ENCODE measurements at regions not wholly inside any gene's neighbourhood (a gene's known extent, or its start where the extent isn't known, plus 50 kb on each side); places are given as distances from the start of the nearest gene placed in this dataset.

DNA sequence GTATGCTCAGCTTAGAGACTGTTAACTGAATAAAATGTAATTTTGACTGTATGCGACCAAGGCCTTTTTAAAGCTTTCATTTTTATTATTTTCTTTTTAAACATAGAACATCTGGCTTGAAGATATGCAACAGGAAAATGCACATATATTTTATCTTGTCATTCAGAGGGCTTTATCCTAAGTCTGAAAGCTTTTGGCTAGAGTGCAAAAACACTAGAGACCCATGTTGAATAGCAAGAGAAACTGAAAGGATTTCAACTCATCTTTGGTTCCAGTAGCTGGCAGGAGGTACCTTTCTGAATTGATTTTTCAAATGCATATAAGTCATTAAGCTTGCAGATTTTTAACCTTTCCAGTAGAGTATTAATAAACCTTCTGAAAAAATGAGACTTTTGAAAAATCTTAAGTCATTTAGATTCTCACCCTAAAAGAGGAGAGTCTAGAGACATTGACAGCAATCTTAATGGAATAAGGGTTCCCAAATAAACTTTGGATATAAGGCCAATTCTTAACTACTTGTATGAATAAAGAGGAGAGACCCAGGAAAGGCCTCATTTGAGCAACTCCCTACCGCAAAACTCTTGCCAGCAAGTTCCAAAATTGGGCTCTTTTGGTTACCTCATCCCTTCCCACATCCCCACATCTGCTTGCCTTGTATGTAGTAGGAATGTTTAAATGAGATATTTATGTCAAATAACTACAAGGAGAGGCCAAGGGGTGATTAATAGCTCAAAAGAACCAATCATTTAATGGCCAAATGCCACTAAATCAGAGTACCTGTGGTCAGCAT lies 454.4 kb downstream of the HTR7 start:
- no peak for DNase-seq (ENCODE audit: low read depth in 2 of 2)

- DNase-seq (ENCODE audit: low read depth in 2 of 2), result no peak
Observed at GRCh38 chr10:90407131-90407530, 450.7 kb downstream of the HTR7 start.

DNA sequence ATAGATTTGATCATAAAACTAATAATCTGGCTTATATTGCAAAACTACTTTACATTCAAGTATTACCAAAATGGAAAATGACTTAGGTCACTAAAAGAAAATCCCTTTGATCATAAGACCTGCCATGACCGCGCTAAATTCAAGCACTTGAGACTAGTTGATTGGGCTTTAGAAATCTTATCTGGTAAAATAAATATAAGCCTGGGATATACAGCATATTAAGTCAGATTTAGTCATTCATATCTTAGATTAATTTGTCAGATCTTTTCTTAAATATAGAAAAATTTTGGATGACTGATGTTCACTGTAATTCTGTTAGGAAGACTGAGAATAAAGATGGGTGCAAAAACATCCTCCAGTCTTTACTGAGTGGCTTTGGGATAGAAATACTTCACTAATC lies 450.0 kb downstream of the HTR7 start:
- no peak for DNase-seq (ENCODE audit: low read depth in 2 of 2)

DNA sequence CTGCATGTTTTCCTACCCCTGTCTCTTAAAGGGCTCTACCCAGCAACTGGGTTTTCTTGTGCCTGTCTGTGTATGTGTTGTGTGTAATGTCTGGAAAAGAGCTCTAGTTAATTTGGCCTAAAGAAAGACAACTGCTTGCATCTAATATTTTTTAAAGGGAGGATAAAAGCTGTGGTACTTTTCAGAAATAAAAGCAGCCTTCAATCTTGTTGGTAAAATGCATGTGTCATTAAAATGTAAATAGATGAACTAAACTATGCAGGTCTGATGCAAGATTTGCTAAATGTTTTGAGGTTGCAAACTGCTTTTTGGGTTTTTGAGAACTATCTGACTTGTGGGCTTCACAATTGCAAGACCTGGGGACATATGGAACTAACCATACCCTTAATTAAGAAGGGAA lies 445.3 kb downstream of the HTR7 start:
- no peak for DNase-seq (ENCODE audit: low read depth in 2 of 2)

DNA sequence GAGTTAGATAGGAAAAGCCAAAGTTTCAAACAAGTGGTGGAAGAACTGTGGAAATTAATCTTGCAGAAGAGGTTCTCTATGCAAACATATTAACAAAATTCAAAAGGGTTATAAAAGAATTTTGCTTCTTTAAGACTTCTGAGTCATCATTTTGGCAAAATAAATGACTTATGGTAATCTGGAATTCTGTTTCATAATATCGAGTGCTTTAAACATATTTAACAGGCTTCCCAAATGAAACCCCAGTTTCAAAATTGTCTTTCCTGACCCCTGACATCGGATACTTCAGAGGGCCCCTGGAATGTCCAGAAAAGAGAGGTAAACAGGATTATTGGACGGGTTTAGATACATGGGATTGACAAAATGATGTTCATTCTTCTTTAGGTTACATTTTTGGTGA lies 444.6 kb downstream of the HTR7 start:
- no peak for DNase-seq (ENCODE audit: low read depth in 2 of 2)

DNA sequence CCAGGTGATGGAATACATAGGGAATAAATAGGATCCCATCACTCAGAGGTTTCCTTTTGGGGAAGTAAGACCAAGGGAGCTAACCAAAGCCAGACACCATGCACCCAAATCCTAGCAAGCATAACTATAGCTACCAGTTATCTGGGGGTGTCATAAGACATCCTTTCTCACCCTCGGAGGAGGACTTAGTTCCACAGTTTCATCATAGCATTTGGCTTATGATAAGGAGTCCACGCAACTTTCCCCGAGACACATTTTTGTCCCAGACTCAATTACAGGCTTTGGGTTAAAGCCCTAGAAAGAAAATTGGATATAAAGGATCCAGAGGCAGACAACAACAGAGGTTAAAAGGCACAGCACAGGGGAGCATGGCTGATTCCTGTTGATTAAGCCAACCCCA lies 442.9 kb downstream of the HTR7 start:
- DNase-seq (ENCODE audit: low read depth in 2 of 2), result no peak

DNA sequence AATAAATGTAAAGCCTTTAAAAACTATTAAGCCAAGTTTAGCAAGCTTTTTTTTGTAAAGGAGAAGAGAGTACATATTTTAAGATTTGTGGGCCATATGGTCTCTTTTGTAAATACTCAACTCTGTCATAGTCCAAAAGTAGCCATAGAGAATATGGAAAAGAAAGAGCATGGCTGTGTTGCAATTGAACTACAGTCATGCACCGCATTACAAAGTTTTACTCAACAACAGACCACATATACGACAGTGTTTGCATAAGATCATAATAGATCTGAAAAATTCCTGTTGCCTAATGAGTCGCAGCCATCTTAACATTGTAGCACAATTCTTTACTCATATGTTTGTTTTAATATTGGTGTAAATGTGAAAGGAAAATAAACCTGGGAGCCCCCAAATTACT lies 440.8 kb downstream of the HTR7 start:
- no peak for DNase-seq (ENCODE audit: low read depth in 2 of 2)

GRCh38 chr10:90417476-90418210 lies 440.2 kb downstream of the HTR7 start:
- DNase-seq (ENCODE audit: low read depth in 2 of 2), result no peak

DNA sequence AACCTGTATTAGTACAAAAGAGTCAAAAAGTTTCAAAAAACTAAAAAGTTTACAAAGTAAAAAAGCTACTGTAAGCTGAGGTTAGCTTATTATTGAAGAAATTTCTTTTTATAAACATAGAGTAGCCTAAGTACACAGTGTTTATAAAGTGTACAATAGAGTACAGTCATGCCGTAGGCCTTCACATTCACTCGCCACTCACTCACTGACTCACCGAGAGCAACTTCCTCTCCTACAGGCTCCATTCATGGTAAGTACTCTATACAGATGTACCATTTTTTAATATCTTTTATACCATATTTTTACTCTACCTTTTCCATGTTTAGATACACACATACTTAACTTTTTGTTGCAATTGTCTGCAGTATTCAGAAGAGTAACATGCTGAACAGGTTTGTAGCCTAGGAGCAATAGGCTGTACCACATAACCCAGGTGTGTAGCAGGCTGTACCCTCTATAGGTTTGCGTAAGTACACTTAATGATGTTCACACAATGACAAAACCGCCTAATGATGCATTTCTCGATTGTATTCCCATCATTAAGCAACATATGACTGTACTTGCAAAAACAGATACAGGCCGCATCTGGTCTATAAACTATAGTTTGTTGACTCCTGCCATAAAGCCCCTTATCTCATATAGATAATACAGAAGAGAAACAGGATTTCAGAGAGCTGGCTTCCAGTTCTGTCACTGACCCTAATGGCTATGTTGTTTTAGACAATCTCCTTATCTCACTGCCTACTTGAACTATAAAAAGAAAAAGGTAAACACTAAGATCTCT lies 438.8 kb downstream of the HTR7 start:
- DNase-seq (ENCODE audit: low read depth in 2 of 2), result no peak

- no peak for DNase-seq (ENCODE audit: low read depth in 2 of 2)
Observed at GRCh38 chr10:90420637-90421318, 437.1 kb downstream of the HTR7 start.

GRCh38 chr10:90421874-90422273 lies 436.0 kb downstream of the HTR7 start:
- DNase-seq (ENCODE audit: low read depth in 2 of 2), result no peak

GRCh38 chr10:90424730-90425129 lies 433.1 kb downstream of the HTR7 start:
- DNase-seq (ENCODE audit: low read depth in 2 of 2), result no peak

GRCh38 chr10:90430186-90430585 lies 427.7 kb downstream of the HTR7 start:
- DNase-seq (ENCODE audit: low read depth in 2 of 2), result no peak

- no peak for DNase-seq (ENCODE audit: low read depth in 2 of 2)
Observed at GRCh38 chr10:90432866-90433265, 425.0 kb downstream of the HTR7 start.

DNA sequence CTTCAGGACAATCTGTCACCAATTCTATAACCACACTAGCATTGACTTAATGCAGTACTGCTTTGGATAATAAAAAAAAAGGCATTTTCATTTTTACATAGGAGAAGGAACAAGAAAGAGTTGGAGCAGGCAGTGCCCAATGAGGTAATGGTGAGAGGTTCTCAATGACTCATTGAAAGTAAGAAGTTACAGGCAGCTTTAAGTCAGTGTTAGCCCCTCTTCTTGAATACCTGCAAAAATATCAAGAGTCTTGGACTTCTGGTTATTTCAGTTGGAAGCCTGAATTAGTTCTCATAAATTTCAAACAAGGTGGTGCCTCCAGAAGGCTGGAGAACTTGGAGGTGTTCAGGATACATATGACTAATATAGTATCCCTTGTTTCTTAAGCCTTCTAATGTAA lies 422.5 kb downstream of the HTR7 start:
- DNase-seq (ENCODE audit: low read depth in 2 of 2), result no peak

- no peak for DNase-seq (ENCODE audit: low read depth in 2 of 2)
Observed at GRCh38 chr10:90437452-90437851, 420.4 kb downstream of the HTR7 start.

GRCh38 chr10:90440870-90441269 lies 417.0 kb downstream of the HTR7 start:
- no peak for DNase-seq (ENCODE audit: low read depth in 2 of 2)

DNA sequence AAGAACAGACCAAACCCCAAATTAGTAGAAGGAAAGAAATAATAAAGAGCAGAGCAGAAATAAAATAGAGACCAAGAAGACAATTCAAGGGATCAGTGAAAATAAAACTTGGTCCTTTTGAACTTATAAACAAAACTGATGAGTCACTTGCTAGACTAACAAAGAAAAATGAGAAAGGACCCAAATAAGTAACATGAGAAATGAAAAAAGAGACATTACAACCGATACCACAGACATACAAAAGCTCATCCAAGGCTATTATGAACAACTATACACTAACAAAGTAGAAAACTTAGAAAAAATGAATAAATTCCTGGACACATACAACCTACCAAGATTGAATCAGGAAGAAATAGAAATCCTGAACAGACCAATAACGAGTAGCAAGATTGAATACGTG lies 414.5 kb downstream of the HTR7 start:
- no peak for DNase-seq (ENCODE audit: low read depth in 2 of 2)

DNA sequence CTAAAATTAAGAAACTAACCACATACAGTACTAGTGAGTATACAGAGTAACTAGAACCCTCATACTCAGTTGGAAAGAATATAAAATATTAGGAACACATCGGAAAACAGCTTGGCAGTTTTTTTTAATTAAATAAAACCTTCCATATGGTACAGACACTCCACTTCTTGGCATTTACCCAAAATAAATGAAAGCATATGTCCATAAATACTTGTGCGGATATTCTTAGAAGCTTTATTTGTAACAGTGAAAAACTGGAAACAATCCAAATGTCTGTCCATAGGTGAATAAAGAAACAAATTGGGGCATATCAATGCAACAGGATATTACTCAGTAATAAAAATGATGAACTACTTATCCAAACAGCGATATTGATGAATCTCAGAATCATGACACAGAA lies 410.0 kb downstream of the HTR7 start:
- no peak for DNase-seq (ENCODE audit: low read depth in 2 of 2)

DNA sequence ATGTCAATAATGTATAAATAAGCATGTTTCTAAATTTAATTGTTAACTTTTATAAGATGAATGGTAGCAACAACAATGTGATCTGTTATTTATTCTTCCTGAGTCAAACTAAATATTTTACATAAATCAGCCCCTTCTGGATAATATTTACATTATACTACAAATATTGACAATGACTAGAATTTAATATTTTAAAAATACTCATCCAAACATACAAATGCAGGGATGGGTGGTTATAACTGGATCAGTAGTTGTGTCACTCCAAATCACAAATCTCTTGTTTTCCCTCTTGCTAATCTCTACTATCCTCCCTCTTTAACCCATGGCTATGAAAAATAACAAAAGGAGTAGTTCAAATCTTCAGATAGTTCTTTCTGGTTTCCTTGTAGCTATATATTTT lies 407.0 kb downstream of the HTR7 start:
- no peak for DNase-seq (ENCODE audit: low read depth in 2 of 2)

DNA sequence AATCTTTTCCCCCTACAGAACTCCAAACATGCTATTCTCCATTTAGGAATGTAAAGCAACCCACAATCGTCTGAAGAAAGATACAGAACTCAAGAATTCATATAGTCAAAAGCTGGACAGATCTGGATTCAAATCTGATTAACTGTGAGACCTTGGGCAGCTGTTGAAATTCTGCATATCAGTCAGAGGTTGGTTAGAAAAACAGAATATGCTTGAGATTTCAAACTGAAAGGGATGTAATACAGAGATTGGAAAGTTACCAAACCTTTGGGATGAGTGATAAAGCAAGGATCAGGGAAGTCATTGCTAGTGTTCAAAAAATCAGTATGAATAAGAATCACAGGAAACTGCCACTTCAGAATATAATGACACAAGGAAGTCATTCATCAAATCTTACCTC lies 406.6 kb downstream of the HTR7 start:
- no peak for DNase-seq (ENCODE audit: low read depth in 2 of 2)

DNA sequence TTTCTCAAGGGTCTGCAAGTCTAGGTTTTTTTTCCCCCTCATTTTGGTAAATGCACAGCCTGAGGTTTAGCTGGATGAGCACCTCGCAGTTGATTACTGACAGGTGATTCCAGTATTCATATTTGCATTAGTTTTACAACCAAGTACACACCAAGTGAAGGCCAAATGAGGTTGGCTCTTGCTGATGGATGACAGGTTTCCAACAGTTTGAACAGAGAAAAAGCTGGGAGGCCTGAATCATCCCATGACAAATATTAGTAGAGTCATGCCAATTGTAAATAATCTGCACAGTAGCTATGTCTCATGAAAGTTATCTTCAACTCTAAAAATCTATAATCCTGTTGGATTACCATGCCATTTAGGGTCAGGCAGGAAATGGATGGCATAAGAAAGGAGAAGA lies 399.8 kb downstream of the HTR7 start:
- DNase-seq (ENCODE audit: low read depth in 2 of 2), result no peak
